ENCODE measurements at regions not wholly inside any gene's neighbourhood (a gene's known extent, or its start where the extent isn't known, plus 50 kb on each side); places are given as distances from the start of the nearest gene placed in this dataset.

DNA sequence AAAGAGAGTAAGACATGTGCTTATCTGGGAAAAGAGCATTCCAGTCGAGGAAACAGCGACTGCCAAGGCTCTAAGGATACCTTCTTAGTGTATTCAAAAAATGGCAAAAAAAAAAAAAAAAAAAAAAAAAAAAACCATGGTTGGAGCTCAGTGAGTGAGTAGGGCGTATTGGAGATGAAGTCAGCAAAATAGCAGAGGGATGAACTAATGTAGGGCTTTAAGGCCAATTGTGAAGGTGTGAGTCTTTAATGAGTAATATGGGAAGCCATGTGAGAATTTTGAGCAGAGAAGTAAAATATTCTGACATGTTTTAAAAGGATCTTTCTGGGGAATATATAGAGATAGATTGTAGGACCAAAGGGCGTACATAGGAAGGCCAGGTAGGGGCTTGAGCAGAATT is 498.6 kb upstream of the ISX start:
- TF ChIP-seq CTCF (CRISPR knock-in tag; IDR thresholded peaks at IDR 0.05) (no peak), CHCHD3 (CRISPR knock-in tag; IDR thresholded peaks at IDR 0.05) (no peak), ZBTB7A (CRISPR knock-in tag; IDR thresholded peaks at IDR 0.05) (no peak), TRIM24 (CRISPR knock-in tag; IDR thresholded peaks at IDR 0.05) (no peak)

Data from HepG2 (cell line).